H1 (cell line): ENCODE measurements at regions not wholly inside any gene's neighbourhood (a gene's known extent, or its start where the extent isn't known, plus 50 kb on each side); places are given as distances from the start of the nearest gene placed in this dataset.

Experiments used
- CTCF ChIA-PET: fragments of 300-600 bp; sonication (Branson Sonifier 250); formaldehyde crosslinking; loops from one replicate; lab custom pipeline; 2021; ENCODE audit not compliant: partially characterized antibody; lab: Charles Lee
- POLR2A ChIA-PET: fragments of 300-600 bp; sonication (Branson Sonifier 250); formaldehyde crosslinking; loops from one replicate; lab custom pipeline; 2021; ENCODE audit warnings: inconsistent platforms; ENCODE audit not compliant: partially characterized antibody; lab: Charles Lee
- DNase-seq, 2 experiments: peaks; one replicate each; pipeline versions ENCODE4 v3.0.0 to v3.0.0-alpha.2; 2010 to 2022; ENCODE audit warnings: low spot score in 2 of 2, low read depth in 1 of 2, mixed read lengths in 1 of 2
- FAIRE-seq: peaks from 2 replicates; lab custom pipeline; 2011; peaks lifted over from hg19 to GRCh38; lab: Jason Lieb, UNC
- H2AFZ ChIP-seq: 2 replicates; pipeline ENCODE4 v1.8.1; 2012; ENCODE audit warnings: low read length, inconsistent platforms
- H2AK5ac ChIP-seq: 2 replicates; pipeline ENCODE4 v1.6.1; 2013; ENCODE audit warnings: low read depth, low read length
- H2BK120ac ChIP-seq: replicated peaks from 2 replicates; pipeline ENCODE3; 2013; ENCODE audit warnings: low read depth, low read length, inconsistent platforms
- H2BK12ac ChIP-seq: 2 replicates; pipeline ENCODE4 v1.6.1; 2013; ENCODE audit warnings: low read depth, low read length
- H2BK15ac ChIP-seq: 2 replicates; pipeline ENCODE4 v1.6.1; 2013; ENCODE audit warnings: low read length
- H2BK20ac ChIP-seq: 2 replicates; pipeline ENCODE4 v1.6.1; 2013; ENCODE audit warnings: low read length
- H2BK5ac ChIP-seq: 2 replicates; pipeline ENCODE4 v1.6.1; 2013; ENCODE audit warnings: low read depth, low read length
- H3K14ac ChIP-seq: 2 replicates; pipeline ENCODE4 v1.6.1; 2013; ENCODE audit warnings: inconsistent platforms; ENCODE audit not compliant: insufficient read length
- H3K18ac ChIP-seq: 2 replicates; pipeline ENCODE4 v1.6.1; 2013; ENCODE audit warnings: low read length; ENCODE audit errors: extremely low read depth
- H3K23ac ChIP-seq: 2 replicates; pipeline ENCODE4 v1.6.1; 2013; ENCODE audit warnings: inconsistent platforms; ENCODE audit not compliant: insufficient read length
- H3K23me2 ChIP-seq: 2 replicates; pipeline ENCODE4 v1.6.1; 2013; ENCODE audit warnings: low read depth, low read length
- H3K27ac ChIP-seq: 2 replicates; pipeline ENCODE4 v1.6.1; 2011; ENCODE audit warnings: low read depth, low read length, inconsistent platforms
- H3K27me3 ChIP-seq, 4 experiments: replicated peaks in 1 of 4; 1 replicate in 1 of 4; 2 replicates in 3 of 4; pipeline versions ENCODE4 v1.6.1 to v1.8.1; 2011 to 2013; ENCODE audit warnings: low read length in 3 of 4, mild to moderate bottlenecking in 3 of 4, inconsistent platforms in 2 of 4, mixed read lengths in 2 of 4, moderate library complexity in 1 of 4; ENCODE audit not compliant: control insufficient read depth in 3 of 4, insufficient read depth in 3 of 4; ENCODE audit errors: extremely low read depth in 1 of 4
- H3K36me3 ChIP-seq, 4 experiments: 2 replicates each; pipeline versions ENCODE4 v1.6.1 to v1.8.1; 2011 to 2013; ENCODE audit warnings: mild to moderate bottlenecking in 4 of 4, low read length in 3 of 4, moderate library complexity in 2 of 4, control low read depth in 1 of 4, inconsistent platforms in 1 of 4; ENCODE audit not compliant: insufficient read depth in 4 of 4, control insufficient read depth in 2 of 4
- H3K4ac ChIP-seq: replicated peaks from 2 replicates; pipeline ENCODE3; 2013; ENCODE audit warnings: low read length, low read depth, mixed read lengths, inconsistent platforms; ENCODE audit not compliant: insufficient read length
- H3K4me1 ChIP-seq, 4 experiments: replicated peaks in 1 of 4; 1 replicate in 1 of 4; 2 replicates in 3 of 4; pipeline versions ENCODE4 v1.6.1 to v1.8.1; 2011 to 2013; ENCODE audit warnings: low read length in 3 of 4, inconsistent platforms in 2 of 4, mixed read lengths in 1 of 4; ENCODE audit not compliant: insufficient read depth in 4 of 4, control insufficient read depth in 3 of 4
- H3K4me2 ChIP-seq, 2 experiments: 2 replicates each; pipeline versions ENCODE4 v1.6.1 to v1.8.1; 2011 to 2013; ENCODE audit warnings: low read depth in 2 of 2, low read length in 2 of 2, control low read depth in 1 of 2, inconsistent platforms in 1 of 2, mild to moderate bottlenecking in 1 of 2; ENCODE audit not compliant: insufficient read depth in 1 of 2
- H3K4me3 ChIP-seq, 4 experiments: fragments of 200-600, 300-600 bp in 1 of 4; sonication (generic), shearing (Covaris generic), sonication (Bioruptor Twin) in 1 of 4; 2 replicates each; pipeline versions ENCODE4 v1.5.1 to v1.8.1; 2011 to 2016; ENCODE audit warnings: low read length in 4 of 4, low read depth in 3 of 4, control low read depth in 2 of 4, inconsistent platforms in 2 of 4, mild to moderate bottlenecking in 2 of 4, mixed read lengths in 1 of 4, moderate library complexity in 1 of 4; ENCODE audit not compliant: insufficient read depth in 2 of 4; ENCODE audit errors: extremely low read depth in 1 of 4
- H3K56ac ChIP-seq: replicated peaks from 2 replicates; pipeline ENCODE3; 2013; ENCODE audit warnings: low read depth, mild to moderate bottlenecking, mixed read lengths, low read length, inconsistent platforms; ENCODE audit not compliant: insufficient read length
- H3K79me1 ChIP-seq: 2 replicates; pipeline ENCODE4 v1.6.1; 2013; ENCODE audit warnings: low read depth, low read length, control low read depth
- H3K79me2 ChIP-seq, 2 experiments: 2 replicates each; pipeline versions ENCODE4 v1.6.1 to v1.8.1; 2012 to 2013; ENCODE audit warnings: low read length in 2 of 2, mild to moderate bottlenecking in 2 of 2, inconsistent platforms in 1 of 2; ENCODE audit not compliant: insufficient read depth in 2 of 2, control insufficient read depth in 1 of 2
- H3K9ac ChIP-seq, 4 experiments: replicated peaks in 1 of 4; 1 replicate in 1 of 4; 2 replicates in 3 of 4; pipeline versions ENCODE4 v1.6.1 to v1.8.1; 2011 to 2013; ENCODE audit warnings: low read depth in 3 of 4, low read length in 3 of 4, control low read depth in 2 of 4, mild to moderate bottlenecking in 2 of 4, moderate library complexity in 2 of 4, inconsistent platforms in 1 of 4; ENCODE audit errors: extremely low read depth in 1 of 4
- H3K9me3 ChIP-seq, 2 experiments: 2 replicates each; pipeline versions ENCODE4 v1.6.1 to v1.8.1; 2012 to 2013; ENCODE audit warnings: mild to moderate bottlenecking in 2 of 2, moderate library complexity in 2 of 2, control low read depth in 1 of 2, inconsistent platforms in 1 of 2, low read depth in 1 of 2, low read length in 1 of 2, mixed read lengths in 1 of 2; ENCODE audit not compliant: insufficient read depth in 2 of 2
- H4K20me1 ChIP-seq, 2 experiments: replicated peaks in 1 of 2; 2 replicates each; pipeline versions ENCODE3 to v1.8.1; 2011 to 2013; ENCODE audit warnings: inconsistent platforms in 2 of 2, low read length in 2 of 2, mild to moderate bottlenecking in 1 of 2; ENCODE audit not compliant: insufficient read depth in 2 of 2, control insufficient read depth in 1 of 2
- H4K5ac ChIP-seq: 2 replicates; pipeline ENCODE4 v1.6.1; 2013; ENCODE audit warnings: low read length, low read depth, mixed read lengths, inconsistent platforms; ENCODE audit not compliant: insufficient read length
- H4K8ac ChIP-seq: 2 replicates; pipeline ENCODE4 v1.8.0; 2013; ENCODE audit warnings: mild to moderate bottlenecking, moderate library complexity, low read length, inconsistent platforms; ENCODE audit not compliant: insufficient read depth; ENCODE audit errors: extremely low read depth
- H4K91ac ChIP-seq: replicated peaks from 2 replicates; pipeline ENCODE3; 2013; ENCODE audit warnings: low read length, mixed read lengths, inconsistent platforms; ENCODE audit not compliant: insufficient read length
- BCL11A ChIP-seq, 2 experiments: IDR thresholded peaks; one replicate each; pipeline ENCODE4 v1.6.1; 2011; ENCODE audit warnings: low read depth in 2 of 2, low read length in 2 of 2, mild to moderate bottlenecking in 2 of 2
- CHD2 ChIP-seq: IDR thresholded peaks from 2 replicates; pipeline ENCODE4 v1.6.1; 2012; ENCODE audit warnings: low read length, improper control_type of control experiment
- EP300 ChIP-seq, 2 experiments: IDR thresholded peaks; 1 replicate in 1 of 2; 2 replicates in 1 of 2; pipeline ENCODE4 v1.6.1; 2011 to 2012; ENCODE audit warnings: low read depth in 2 of 2, low read length in 2 of 2, mild to moderate bottlenecking in 2 of 2, borderline replicate concordance in 1 of 2, inconsistent platforms in 1 of 2, moderate library complexity in 1 of 2
- GABPA ChIP-seq: IDR thresholded peaks from 2 replicates; pipeline ENCODE4 v1.6.1; 2011; ENCODE audit warnings: mild to moderate bottlenecking, low read length, moderate library complexity, borderline replicate concordance; ENCODE audit not compliant: insufficient read depth
- HDAC6 ChIP-seq: IDR thresholded peaks from one replicate; pipeline ENCODE4 v1.7.1; 2012; ENCODE audit warnings: low read depth, mild to moderate bottlenecking, inconsistent platforms, low read length, moderate library complexity
- NRF1 ChIP-seq: IDR thresholded peaks from 2 replicates; pipeline ENCODE4 v1.6.1; 2011; ENCODE audit warnings: mild to moderate bottlenecking, low read depth, low read length, improper control_type of control experiment
- PHF8 ChIP-seq: fragments of 200-600 bp; sonication (generic); conservative IDR thresholded peaks from 2 replicates; pipeline ENCODE4 v1.7.1; 2012; ENCODE audit warnings: low read depth, mild to moderate bottlenecking, inconsistent platforms, low read length, moderate library complexity
- RFX5 ChIP-seq: IDR thresholded peaks from 2 replicates; pipeline ENCODE4 v1.6.1; 2011; ENCODE audit warnings: low read depth, low read length, improper control_type of control experiment, borderline replicate concordance
- RXRA ChIP-seq: IDR thresholded peaks from 2 replicates; pipeline ENCODE4 v1.6.1; 2011; ENCODE audit warnings: low read depth, mild to moderate bottlenecking, low read length, moderate library complexity; ENCODE audit not compliant: insufficient read depth
- SP2 ChIP-seq: IDR thresholded peaks from 2 replicates; pipeline ENCODE4 v1.6.1; 2012; ENCODE audit warnings: mild to moderate bottlenecking, low read length, inconsistent platforms
- SRF ChIP-seq: IDR thresholded peaks from 2 replicates; pipeline ENCODE4 v1.6.1; 2011; ENCODE audit warnings: mild to moderate bottlenecking, low read depth, low read length, moderate library complexity
- YY1 ChIP-seq: IDR thresholded peaks from 2 replicates; pipeline ENCODE4 v1.6.1; 2011; ENCODE audit warnings: low read depth, mild to moderate bottlenecking, low read length
- WGBS, 2 experiments: shearing (Covaris generic) in 1 of 2; methylation state at CpG; one replicate each; pipeline versions ENCODE4 v1.1.6 to v1.1.7; 2013 to 2015; ENCODE audit warnings: low lambda C conversion rate in 2 of 2, mixed read lengths in 2 of 2, inconsistent platforms in 1 of 2, low coverage in 1 of 2, missing lambda C conversion rate in 1 of 2; ENCODE audit not compliant: insufficient replicate concordance in 2 of 2, insufficient coverage in 1 of 2, insufficient read length in 1 of 2; ENCODE audit errors: extremely low coverage in 1 of 2, missing lambda C conversion rate in 1 of 2; 5-methylcytosine and 5-hydroxymethylcytosine counted together

DNA sequence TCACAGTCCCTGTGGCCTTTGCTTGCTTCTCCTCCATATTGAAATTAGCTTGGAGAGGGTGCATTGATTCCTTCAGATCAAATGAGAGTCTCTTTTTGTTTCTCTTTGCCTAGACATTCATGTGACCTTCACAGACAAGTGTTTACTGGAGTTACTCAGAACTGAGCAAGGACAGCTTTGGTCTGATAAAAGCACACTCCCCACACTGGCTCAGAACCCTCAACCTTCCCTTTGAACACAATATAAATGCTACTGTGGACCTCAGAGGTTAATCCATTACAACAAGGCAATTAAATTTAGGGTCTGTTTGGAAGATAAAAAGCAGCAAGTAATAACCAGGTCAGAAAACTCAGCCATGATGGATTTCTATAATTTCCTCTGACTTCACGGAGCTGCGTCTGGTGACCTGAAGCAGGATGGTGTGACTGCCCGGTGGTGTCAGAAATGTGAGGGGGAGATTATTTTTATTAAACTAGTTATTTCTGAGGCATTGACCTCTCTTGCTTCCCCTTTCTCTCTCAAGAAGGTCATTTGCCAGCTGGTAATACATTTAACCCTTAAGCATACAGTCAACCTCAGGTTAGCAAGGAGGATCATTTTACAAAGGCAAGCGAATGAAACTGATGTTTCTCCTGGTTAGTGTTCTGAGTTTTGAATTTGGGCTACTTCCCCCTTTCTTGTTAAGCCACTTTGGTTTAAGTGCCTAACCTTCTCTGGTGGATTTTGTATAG lies 208.2 kb downstream of the CLIC5 start:
- Histone ChIP-seq H3K4me1 (no peaks in the 10 kb centered on the region), H3K23me2 (no peaks in the 10 kb centered on the region), H4K5ac (no peak overlapping the region), H2BK15ac (no peak overlapping the region), H3K18ac (no peak overlapping the region), H4K8ac (no peak overlapping the region), H3K79me2 (no peaks in the 10 kb centered on the region), H3K4me3 (no peak overlapping the region), H4K20me1 (no peaks in the 10 kb centered on the region), H3K9me3 (peaks cover 7 to 10% of the 10 kb centered on the region in 2 experiments; a peak in 2 of 4 replicates), H3K9ac (no peak overlapping the region), H3K27me3 (no peaks in the 10 kb centered on the region), H3K4me2 (no peak overlapping the region), H3K4ac (no peak overlapping the region), H2BK5ac (no peak overlapping the region), H4K91ac (no peak overlapping the region), H3K27ac (no peak overlapping the region), H3K36me3 (no peaks in the 10 kb centered on the region), H3K79me1 (no peaks in the 10 kb centered on the region), H2AK5ac (no peak overlapping the region), H3K56ac (no peak overlapping the region), H2AFZ (no peak overlapping the region), H2BK20ac (no peak overlapping the region), H3K23ac (no peak overlapping the region), H2BK12ac (no peak overlapping the region), H3K14ac (no peak overlapping the region), H2BK120ac (no peak overlapping the region)
- DNase-seq (no peak), FAIRE-seq (no peak)
- ChIA-PET POLR2A (no interaction called here), CTCF (interaction anchor here (0.8 to 1.5 kb wide), 2 partner anchors 8 to 1177 kb away, joined by 3 to 4 read pairs; no protein-coding TSS in a partner anchor)
- WGBS, 2 experiments: 90% methylated on average over 4 of the region's 4 CpGs; no CpG with 5 or more reads in 1 of the 2 experiments
- TF ChIP-seq RFX5: no peak
- TF ChIP-seq SRF: no peak
- TF ChIP-seq YY1: no peak
- TF ChIP-seq SP2: no peak
- TF ChIP-seq EP300 (IDR thresholded peaks at IDR 0.05; ENCODE audit: borderline replicate concordance in 1 of 2, low read depth in 2 of 2, low read length in 2 of 2): no peak
- no peak for TF ChIP-seq RXRA
- TF ChIP-seq HDAC6: no peak
- TF ChIP-seq GABPA: no peak
- no peak for TF ChIP-seq NRF1
- TF ChIP-seq BCL11A (IDR thresholded peaks at IDR 0.05; ENCODE audit: low read depth in 2 of 2, low read length in 2 of 2): no peak
- TF ChIP-seq PHF8: no peak
- no peak for TF ChIP-seq CHD2
